Body of pancreas (tissue), 4 donors: ENCODE measurements at regions not wholly inside any gene's neighbourhood (a gene's known extent, or its start where the extent isn't known, plus 50 kb on each side); places are given as distances from the start of the nearest gene placed in this dataset.

Source experiments
- CTCF ChIP-seq, 7 experiments: fragments of 450-650 bp in 4 of 7; fragments of 200-600 bp in 3 of 7; sonication (generic) in 3 of 7; IDR thresholded peaks; one replicate each; pipeline ENCODE4 v1.5.1; 2016 to 2019; ENCODE audit warnings: antibody characterized with exemption in 7 of 7
- POLR2A ChIP-seq, 3 donors: fragments of 450-650 bp; IDR thresholded peaks; one replicate each; pipeline ENCODE4 v1.6.1; 2016; ENCODE audit warnings: antibody characterized with exemption in 3 of 3, mild to moderate bottlenecking in 2 of 3

GRCh38 chr7:17195576-17195975 lies 102.9 kb upstream of the AHR start:
- TF ChIP-seq CTCF (IDR thresholded peaks at IDR 0.05) (no peak), POLR2A (IDR thresholded peaks at IDR 0.05) (no peak)
